ENCODE measurements at regions not wholly inside any gene's neighbourhood (a gene's known extent, or its start where the extent isn't known, plus 50 kb on each side); places are given as distances from the start of the nearest gene placed in this dataset.
"Not testable (repeated sequence)": the region's sequence is repeated elsewhere in the genome, so short reads cannot be mapped to it uniquely, and the experiment has no call there.

- Mint-ChIP-seq H3K4me1 (ENCODE audit: low read depth) (no peaks in the 10 kb centered on the region), H3K4me3 (no peak overlapping the region), H3K9me3 (no peaks in the 10 kb centered on the region), H3K27me3 (ENCODE audit: low read depth) (no peaks in the 10 kb centered on the region), H3K36me3 (ENCODE audit: insufficient read depth) (no peaks in the 10 kb centered on the region)
- ATAC-seq (no peak), DNase-seq (no peak)
Observed at GRCh38 chr9:13447843-13448422, 168.4 kb upstream of the MPDZ start.

GRCh38 chr9:13446938-13447842, 167.7 kb upstream of the MPDZ start:
- no peak for ATAC-seq
- Mint-ChIP-seq H3K27me3 (ENCODE audit: low read depth) (no peaks in the 10 kb centered on the region), H3K9me3 (peaks cover 3% of the 10 kb centered on the region), H3K4me3 (no peak overlapping the region), H3K4me1 (ENCODE audit: low read depth) (no peaks in the 10 kb centered on the region), H3K36me3 (ENCODE audit: insufficient read depth) (no peaks in the 10 kb centered on the region)
- no peak for DNase-seq

- no peak overlapping the region for H3K4me3 Mint-ChIP-seq
- no peak for ATAC-seq
Observed at GRCh38 chr9:13446286-13446937, 166.9 kb upstream of the MPDZ start.

GRCh38 chr9:13445103-13445500, 165.6 kb upstream of the MPDZ start:
- no peak for DNase-seq
- ATAC-seq = no peak
- Mint-ChIP-seq H3K36me3 (ENCODE audit: insufficient read depth) (no peaks in the 10 kb centered on the region), H3K4me1 (ENCODE audit: low read depth) (no peaks in the 10 kb centered on the region), H3K27me3 (ENCODE audit: low read depth) (no peaks in the 10 kb centered on the region), H3K9me3 (peaks cover 3% of the 10 kb centered on the region), H3K4me3 (no peak overlapping the region)

More at GRCh38 chr9:13446286-13446937, 166.9 kb upstream of the MPDZ start:
- H3K27me3 Mint-ChIP-seq (ENCODE audit: low read depth) = no peaks in the 10 kb centered on the region
- peaks cover 3% of the 10 kb centered on the region for H3K9me3 Mint-ChIP-seq
- DNase-seq = no peak
- no peaks in the 10 kb centered on the region for H3K36me3 Mint-ChIP-seq (ENCODE audit: insufficient read depth)
- no peaks in the 10 kb centered on the region for H3K4me1 Mint-ChIP-seq (ENCODE audit: low read depth)

GRCh38 chr9:13444245-13445102, 165.0 kb upstream of the MPDZ start:
- no peak for DNase-seq
- Mint-ChIP-seq H3K27me3 (ENCODE audit: low read depth) (no peaks in the 10 kb centered on the region), H3K9me3 (peaks cover 3% of the 10 kb centered on the region), H3K4me3 (no peak overlapping the region), H3K36me3 (ENCODE audit: insufficient read depth) (no peaks in the 10 kb centered on the region), H3K4me1 (ENCODE audit: low read depth) (no peaks in the 10 kb centered on the region)
- no peak for ATAC-seq

GRCh38 chr9:13443346-13444244, 164.1 kb upstream of the MPDZ start:
- H3K4me3 Mint-ChIP-seq = no peak overlapping the region

GRCh38 chr9:13439685-13440476, 160.4 kb upstream of the MPDZ start:
- Mint-ChIP-seq H3K4me1 (ENCODE audit: low read depth) (no peaks in the 10 kb centered on the region), H3K27me3 (ENCODE audit: low read depth) (no peaks in the 10 kb centered on the region), H3K9me3 (peaks cover 3% of the 10 kb centered on the region), H3K4me3 (no peak overlapping the region), H3K36me3 (ENCODE audit: insufficient read depth) (no peaks in the 10 kb centered on the region)
- ATAC-seq (no peak), DNase-seq (no peak)

More at GRCh38 chr9:13443346-13444244, 164.1 kb upstream of the MPDZ start:
- ATAC-seq (no peak), DNase-seq (no peak)
- Mint-ChIP-seq H3K36me3 (ENCODE audit: insufficient read depth) (no peaks in the 10 kb centered on the region), H3K4me1 (ENCODE audit: low read depth) (no peaks in the 10 kb centered on the region), H3K9me3 (peaks cover 3% of the 10 kb centered on the region), H3K27me3 (ENCODE audit: low read depth) (no peaks in the 10 kb centered on the region)

GRCh38 chr9:13437866-13438265, 158.4 kb upstream of the MPDZ start:
- Mint-ChIP-seq H3K4me3 (no peak overlapping the region), H3K27me3 (ENCODE audit: low read depth) (no peaks in the 10 kb centered on the region), H3K9me3 (peaks cover 3% of the 10 kb centered on the region), H3K36me3 (ENCODE audit: insufficient read depth) (no peaks in the 10 kb centered on the region), H3K4me1 (ENCODE audit: low read depth) (no peaks in the 10 kb centered on the region)
- no peak for DNase-seq
- no peak for ATAC-seq

GRCh38 chr9:13436591-13436990, 157.1 kb upstream of the MPDZ start:
- no peak overlapping the region for H3K4me3 Mint-ChIP-seq
- H3K27me3 Mint-ChIP-seq (ENCODE audit: low read depth) = no peaks in the 10 kb centered on the region
- no peak for DNase-seq
- no peak for ATAC-seq
- no peaks in the 10 kb centered on the region for H3K36me3 Mint-ChIP-seq (ENCODE audit: insufficient read depth)
- H3K9me3 Mint-ChIP-seq = no peaks in the 10 kb centered on the region
- H3K4me1 Mint-ChIP-seq (ENCODE audit: low read depth) = no peaks in the 10 kb centered on the region

- H3K36me3 Mint-ChIP-seq (ENCODE audit: insufficient read depth); H3K4me1 Mint-ChIP-seq (ENCODE audit: low read depth); DNase-seq; H3K27me3 Mint-ChIP-seq (ENCODE audit: low read depth); ATAC-seq; H3K4me3 Mint-ChIP-seq; H3K9me3 Mint-ChIP-seq: not testable (repeated sequence)
Observed at GRCh38 chr9:13433453-13433852, 154.0 kb upstream of the MPDZ start.

GRCh38 chr9:13432904-13433303, 153.4 kb upstream of the MPDZ start:
- Mint-ChIP-seq H3K4me3 (no peak overlapping the region), H3K27me3 (ENCODE audit: low read depth) (no peaks in the 10 kb centered on the region), H3K36me3 (ENCODE audit: insufficient read depth) (no peaks in the 10 kb centered on the region), H3K9me3 (no peaks in the 10 kb centered on the region), H3K4me1 (ENCODE audit: low read depth) (no peaks in the 10 kb centered on the region)
- ATAC-seq (no peak), DNase-seq (no peak)

GRCh38 chr9:13431692-13432091, 152.2 kb upstream of the MPDZ start:
- H3K36me3 Mint-ChIP-seq (ENCODE audit: insufficient read depth) = no peaks in the 10 kb centered on the region
- DNase-seq (no peak), ATAC-seq (no peak)
- H3K4me3 Mint-ChIP-seq = no peak overlapping the region
- no peaks in the 10 kb centered on the region for H3K27me3 Mint-ChIP-seq (ENCODE audit: low read depth)
- H3K9me3 Mint-ChIP-seq = no peaks in the 10 kb centered on the region
- H3K4me1 Mint-ChIP-seq (ENCODE audit: low read depth) = no peaks in the 10 kb centered on the region

GRCh38 chr9:13431222-13431536, 151.7 kb upstream of the MPDZ start:
- no peaks in the 10 kb centered on the region for H3K27me3 Mint-ChIP-seq (ENCODE audit: low read depth)
- no peaks in the 10 kb centered on the region for H3K4me1 Mint-ChIP-seq (ENCODE audit: low read depth)
- no peak overlapping the region for H3K4me3 Mint-ChIP-seq
- no peaks in the 10 kb centered on the region for H3K9me3 Mint-ChIP-seq
- no peak for ATAC-seq
- DNase-seq = no peak
- H3K36me3 Mint-ChIP-seq (ENCODE audit: insufficient read depth) = no peaks in the 10 kb centered on the region

Data from activated T-cell treated with anti-CD3 and anti-CD28 coated beads, Interleukin-2, amount 50 U/mL, for 4 hours (primary cell).